ENCODE measurements at regions not wholly inside any gene's neighbourhood (a gene's known extent, or its start where the extent isn't known, plus 50 kb on each side); places are given as distances from the start of the nearest gene placed in this dataset.

DNA sequence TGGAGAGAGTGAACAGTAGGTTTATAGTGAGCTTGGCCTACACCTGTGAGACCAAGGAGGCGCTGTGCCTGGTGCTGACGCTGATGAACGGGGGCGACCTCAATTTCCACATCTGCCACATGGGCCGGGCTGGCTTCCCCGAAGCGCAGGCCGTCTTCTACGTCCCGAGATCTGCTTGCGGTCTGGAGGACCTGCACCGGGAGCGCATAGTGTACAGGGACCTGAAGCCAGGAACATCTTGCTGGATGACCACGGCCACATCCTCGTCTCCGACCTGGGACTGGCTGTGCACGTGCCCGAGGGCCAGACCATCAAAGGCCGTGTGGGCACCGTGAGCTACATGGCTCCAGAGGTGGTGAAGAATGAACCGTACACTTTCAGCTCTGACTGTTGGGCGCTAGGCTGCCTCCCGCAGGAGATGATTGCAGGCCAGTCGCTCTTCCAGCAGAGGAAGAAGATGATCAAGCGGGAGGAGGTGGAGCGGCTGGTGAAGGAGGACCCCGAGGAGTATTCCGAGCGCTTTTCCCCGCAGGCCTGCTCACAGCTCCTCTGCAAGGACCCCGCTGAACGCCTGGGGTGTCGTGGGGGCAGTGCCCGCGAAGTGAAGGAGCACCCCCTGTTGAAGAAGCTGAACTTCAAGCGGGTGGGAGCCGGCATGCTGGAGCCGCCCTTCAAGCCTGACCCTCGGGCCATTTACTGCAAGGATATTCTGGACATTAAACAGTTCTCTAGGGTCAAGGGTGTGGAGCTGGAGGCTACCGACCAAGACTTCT is 139.0 kb downstream of the ZDHHC20 start:
- no peak for DNase-seq

GRCh38 chr13:21320642-21321034 is 138.5 kb downstream of the ZDHHC20 start:
- no peak for DNase-seq

GRCh38 chr13:21321269-21321668 is 137.8 kb downstream of the ZDHHC20 start:
- DNase-seq = no peak

- DNase-seq = no peak
Observed at GRCh38 chr13:21322327-21322965, 136.7 kb downstream of the ZDHHC20 start.

Measured in GDM1 (cell line).